ENCODE measurements at regions not wholly inside any gene's neighbourhood (a gene's known extent, or its start where the extent isn't known, plus 50 kb on each side); places are given as distances from the start of the nearest gene placed in this dataset.

DNA sequence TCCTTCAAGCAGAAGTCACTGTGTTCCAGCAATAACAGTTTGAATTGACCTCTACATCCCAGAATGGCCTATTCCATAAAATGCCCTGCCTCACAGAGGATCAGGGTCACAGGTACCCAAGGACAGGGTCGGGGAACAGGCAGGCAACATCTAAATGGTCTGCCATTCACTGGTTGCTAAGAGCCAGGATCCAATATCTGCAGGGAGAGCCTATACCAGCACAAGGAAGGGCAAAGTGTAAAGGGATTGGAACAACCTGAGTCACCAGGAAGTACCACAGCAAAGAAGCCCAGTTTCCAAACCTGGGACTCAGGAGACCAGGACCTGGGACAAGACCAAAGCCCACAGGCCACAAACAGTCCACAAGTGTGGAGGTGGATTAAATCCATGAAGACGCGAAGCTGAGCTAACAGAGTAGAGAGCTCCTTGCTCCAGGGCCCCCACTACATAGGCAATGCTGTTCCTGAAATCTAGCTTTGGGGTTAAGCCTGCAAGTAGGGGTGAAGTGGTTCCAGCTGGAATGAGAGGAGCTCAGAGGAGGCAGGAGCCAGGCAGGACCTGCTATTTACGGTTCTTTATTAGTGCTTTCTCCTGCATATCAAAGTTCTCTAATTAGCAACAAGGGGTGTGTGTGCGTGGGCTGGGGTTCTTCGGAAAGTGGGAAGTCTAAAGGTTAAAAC is 274.3 kb downstream of the BCL11B start:
- TF ChIP-seq, protein P1, sequence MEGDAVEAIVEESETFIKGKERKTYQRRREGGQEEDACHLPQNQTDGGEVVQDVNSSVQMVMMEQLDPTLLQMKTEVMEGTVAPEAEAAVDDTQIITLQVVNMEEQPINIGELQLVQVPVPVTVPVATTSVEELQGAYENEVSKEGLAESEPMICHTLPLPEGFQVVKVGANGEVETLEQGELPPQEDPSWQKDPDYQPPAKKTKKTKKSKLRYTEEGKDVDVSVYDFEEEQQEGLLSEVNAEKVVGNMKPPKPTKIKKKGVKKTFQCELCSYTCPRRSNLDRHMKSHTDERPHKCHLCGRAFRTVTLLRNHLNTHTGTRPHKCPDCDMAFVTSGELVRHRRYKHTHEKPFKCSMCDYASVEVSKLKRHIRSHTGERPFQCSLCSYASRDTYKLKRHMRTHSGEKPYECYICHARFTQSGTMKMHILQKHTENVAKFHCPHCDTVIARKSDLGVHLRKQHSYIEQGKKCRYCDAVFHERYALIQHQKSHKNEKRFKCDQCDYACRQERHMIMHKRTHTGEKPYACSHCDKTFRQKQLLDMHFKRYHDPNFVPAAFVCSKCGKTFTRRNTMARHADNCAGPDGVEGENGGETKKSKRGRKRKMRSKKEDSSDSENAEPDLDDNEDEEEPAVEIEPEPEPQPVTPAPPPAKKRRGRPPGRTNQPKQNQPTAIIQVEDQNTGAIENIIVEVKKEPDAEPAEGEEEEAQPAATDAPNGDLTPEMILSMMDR (IDR thresholded peaks at IDR 0.05), result no peak
- TF ChIP-seq POLR2A (IDR thresholded peaks at IDR 0.05) (no peak), POLR2AphosphoS5 (IDR thresholded peaks at IDR 0.05) (no peak)

Measured in breast epithelium (tissue), 3 donors.